ENCODE measurements at regions not wholly inside any gene's neighbourhood (a gene's known extent, or its start where the extent isn't known, plus 50 kb on each side); places are given as distances from the start of the nearest gene placed in this dataset.
A peak's percentile ranks its signal among the peaks of the same experiment; 100 is the strongest.

GRCh38 chr13:78816154-78816553 lies 157.2 kb upstream of the OBI1 start:
- H3K4me3 ChIP-seq (ENCODE audit: low read depth, low read length): no peak overlapping the region
- TF ChIP-seq CTCF (IDR thresholded peaks at IDR 0.05; ENCODE audit: borderline replicate concordance, insufficient read depth, low read depth, low read length): no peak

- peak; percentile 53 for TF ChIP-seq CTCF (IDR thresholded peaks at IDR 0.05; ENCODE audit: borderline replicate concordance, insufficient read depth, low read depth, low read length)
- no peak overlapping the region for H3K4me3 ChIP-seq (ENCODE audit: low read depth, low read length)
Observed at GRCh38 chr13:78806457-78806856, 147.5 kb upstream of the OBI1 start.

- H3K4me3 ChIP-seq (ENCODE audit: low read depth, low read length): no peak overlapping the region
- TF ChIP-seq CTCF (IDR thresholded peaks at IDR 0.05; ENCODE audit: borderline replicate concordance, insufficient read depth, low read depth, low read length): no peak
Observed at GRCh38 chr13:78802912-78803311, 144.0 kb upstream of the OBI1 start.

- no peak for TF ChIP-seq CTCF (IDR thresholded peaks at IDR 0.05; ENCODE audit: borderline replicate concordance, insufficient read depth, low read depth, low read length)
Observed at GRCh38 chr13:78787190-78787589, 128.2 kb upstream of the OBI1 start.

GRCh38 chr13:78786459-78786858 lies 127.5 kb upstream of the OBI1 start:
- no peak for TF ChIP-seq CTCF (IDR thresholded peaks at IDR 0.05; ENCODE audit: borderline replicate concordance, insufficient read depth, low read depth, low read length)

More at GRCh38 chr13:78787190-78787589, 128.2 kb upstream of the OBI1 start:
- H3K4me3 ChIP-seq (ENCODE audit: low read depth, low read length): no peak overlapping the region

GRCh38 chr13:78785764-78786163 lies 126.8 kb upstream of the OBI1 start:
- no peak overlapping the region for H3K4me3 ChIP-seq (ENCODE audit: low read depth, low read length)
- TF ChIP-seq CTCF (IDR thresholded peaks at IDR 0.05; ENCODE audit: borderline replicate concordance, insufficient read depth, low read depth, low read length): no peak

More at GRCh38 chr13:78786459-78786858, 127.5 kb upstream of the OBI1 start:
- H3K4me3 ChIP-seq (ENCODE audit: low read depth, low read length): no peak overlapping the region

GRCh38 chr13:78784014-78784750 lies 125.2 kb upstream of the OBI1 start:
- TF ChIP-seq CTCF (IDR thresholded peaks at IDR 0.05; ENCODE audit: borderline replicate concordance, insufficient read depth, low read depth, low read length): no peak
- no peak overlapping the region for H3K4me3 ChIP-seq (ENCODE audit: low read depth, low read length)

All from GM12875 (cell line).